Central memory CD8-positive, alpha-beta T cell (primary cell): ENCODE measurements at regions not wholly inside any gene's neighbourhood (a gene's known extent, or its start where the extent isn't known, plus 50 kb on each side); places are given as distances from the start of the nearest gene placed in this dataset.
"Not testable (repeated sequence)": the region's sequence is repeated elsewhere in the genome, so short reads cannot be mapped to it uniquely, and the experiment has no call there.

Experiments
- ATAC-seq: fragments of 150-1000 bp; cut with Tn5 transposase; replicated peaks from 2 replicates; pipeline ENCODE4 v1.10.0; 2022; ENCODE audit warnings: mild to moderate bottlenecking, moderate FRiP score, moderate number of reproducible peaks; ENCODE audit not compliant: poor library complexity, severe bottlenecking; ENCODE audit errors: extremely low read depth
- DNase-seq, 2 donors: peaks; one replicate each; pipeline ENCODE4 v3.0.0; 2021; ENCODE audit warnings: low spot score in 2 of 2
- H3K27ac Mint-ChIP-seq: one replicate; pipeline ENCODE4 v1.8.0; 2022; ENCODE audit warnings: low read depth, mild to moderate bottlenecking, moderate library complexity, mixed read lengths
- H3K27me3 Mint-ChIP-seq: one replicate; pipeline ENCODE4 v1.8.0; 2022; ENCODE audit warnings: mixed read lengths
- H3K36me3 Mint-ChIP-seq: one replicate; pipeline ENCODE4 v1.8.0; 2022; ENCODE audit warnings: mild to moderate bottlenecking, moderate library complexity, mixed read lengths; ENCODE audit not compliant: insufficient read depth
- H3K4me1 Mint-ChIP-seq: one replicate; pipeline ENCODE4 v1.8.0; 2022; ENCODE audit warnings: mixed read lengths
- H3K4me3 Mint-ChIP-seq: one replicate; pipeline ENCODE4 v1.8.0; 2022; ENCODE audit warnings: mild to moderate bottlenecking, moderate library complexity, mixed read lengths
- H3K9me3 Mint-ChIP-seq: one replicate; pipeline ENCODE4 v1.8.0; 2022; ENCODE audit warnings: mixed read lengths

- Mint-ChIP-seq H3K27ac (no peak overlapping the region), H3K4me1 (peaks cover 7% of the 10 kb centered on the region), H3K36me3 (no peaks in the 10 kb centered on the region), H3K4me3 (no peak overlapping the region), H3K9me3 (peaks cover 11% of the 10 kb centered on the region), H3K27me3 (no peaks in the 10 kb centered on the region)
- ATAC-seq (peak; percentile 14), DNase-seq (no peak)
Observed at GRCh38 chr2:111624411-111625156, 259.4 kb downstream of the ANAPC1 start.

GRCh38 chr2:111625157-111625537 is 258.8 kb downstream of the ANAPC1 start:
- not testable (repeated sequence) for H3K36me3 Mint-ChIP-seq, H3K4me1 Mint-ChIP-seq, H3K27me3 Mint-ChIP-seq, H3K4me3 Mint-ChIP-seq, DNase-seq, H3K27ac Mint-ChIP-seq, ATAC-seq
- peaks cover 11% of the 10 kb centered on the region for H3K9me3 Mint-ChIP-seq

DNA sequence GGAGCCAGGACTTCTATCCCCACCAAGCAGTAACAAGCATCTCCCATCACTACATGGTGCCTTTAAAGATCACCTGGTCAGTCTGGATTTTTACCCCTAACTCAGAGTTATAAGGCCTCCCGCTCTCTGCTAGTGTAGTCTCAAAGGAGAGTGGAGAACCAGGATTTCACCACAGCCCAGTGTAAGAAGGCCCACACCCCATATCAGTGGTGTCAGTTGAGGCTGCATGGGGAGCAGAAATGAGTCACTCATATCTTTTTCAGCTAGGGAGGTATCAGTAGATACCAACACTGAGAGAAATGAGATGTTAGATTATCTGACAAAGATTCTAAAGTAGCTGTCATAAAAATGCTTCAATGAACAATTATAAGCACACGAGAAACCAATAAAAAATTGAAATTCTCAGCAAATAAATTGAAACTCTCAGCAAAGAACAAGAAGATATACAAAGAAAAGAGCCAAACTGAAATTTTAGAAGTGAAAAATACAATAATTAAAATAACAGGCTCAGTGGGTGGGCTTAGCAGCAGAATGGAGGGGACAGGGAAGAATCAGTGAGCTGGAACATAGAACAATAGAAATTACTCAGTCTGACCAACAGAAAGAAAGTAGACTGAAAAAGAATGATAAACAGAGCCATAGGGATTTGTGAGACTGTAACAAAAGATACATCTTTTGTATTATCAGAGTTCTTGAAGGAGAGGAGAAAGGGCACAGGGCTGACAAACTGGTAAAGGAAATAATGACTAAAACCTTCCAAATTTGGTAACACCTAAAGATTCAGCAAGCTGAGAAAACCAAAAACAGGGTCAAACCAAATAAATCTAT is 257.7 kb downstream of the ANAPC1 start:
- Mint-ChIP-seq H3K4me1 (peaks cover 7% of the 10 kb centered on the region), H3K36me3 (no peaks in the 10 kb centered on the region), H3K4me3 (no peak overlapping the region), H3K27me3 (no peaks in the 10 kb centered on the region), H3K27ac (peak overlapping the region; percentile 90), H3K9me3 (peaks cover 11% of the 10 kb centered on the region)
- DNase-seq (no peak), ATAC-seq (no peak)

- Mint-ChIP-seq H3K4me3 (no peak overlapping the region), H3K27ac (peak overlapping the region; percentile 90), H3K27me3 (no peaks in the 10 kb centered on the region), H3K9me3 (peaks cover 11% of the 10 kb centered on the region), H3K4me1 (peaks cover 7% of the 10 kb centered on the region), H3K36me3 (no peaks in the 10 kb centered on the region)
- ATAC-seq = no peak
- no peak for DNase-seq
Observed at GRCh38 chr2:111626865-111627163, 257.2 kb downstream of the ANAPC1 start.

GRCh38 chr2:111627256-111627655 is 256.7 kb downstream of the ANAPC1 start:
- Mint-ChIP-seq H3K9me3 (peaks cover 11% of the 10 kb centered on the region), H3K27ac (no peak overlapping the region), H3K4me1 (peaks cover 7% of the 10 kb centered on the region), H3K36me3 (no peaks in the 10 kb centered on the region), H3K4me3 (no peak overlapping the region), H3K27me3 (no peaks in the 10 kb centered on the region)
- ATAC-seq = no peak
- no peak for DNase-seq

DNA sequence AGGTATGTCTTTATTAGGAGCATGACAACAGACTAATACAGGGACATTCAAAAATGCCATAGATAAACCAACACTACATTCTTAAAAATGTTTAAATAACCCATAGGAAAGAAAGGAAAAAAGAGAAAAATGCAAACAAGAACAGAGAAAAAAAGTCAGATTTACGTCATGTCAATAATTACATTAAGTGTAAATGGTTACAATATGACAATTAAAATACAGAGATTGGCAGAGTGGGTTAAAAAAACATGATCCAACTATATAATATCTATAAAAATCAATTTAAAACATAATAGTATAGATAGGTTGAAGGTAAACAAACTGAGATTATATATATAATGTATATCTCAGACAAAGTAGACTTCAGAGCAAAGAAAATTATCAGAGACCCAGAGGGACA is 255.8 kb downstream of the ANAPC1 start:
- ATAC-seq (no peak), DNase-seq (no peak)
- peaks cover 11% of the 10 kb centered on the region for H3K9me3 Mint-ChIP-seq
- no peak overlapping the region for H3K27ac Mint-ChIP-seq
- no peaks in the 10 kb centered on the region for H3K27me3 Mint-ChIP-seq
- no peak overlapping the region for H3K4me3 Mint-ChIP-seq
- H3K36me3 Mint-ChIP-seq = no peaks in the 10 kb centered on the region
- H3K4me1 Mint-ChIP-seq = peaks cover 16% of the 10 kb centered on the region

- Mint-ChIP-seq H3K36me3 (no peaks in the 10 kb centered on the region), H3K4me1 (peaks cover 24% of the 10 kb centered on the region), H3K27me3 (no peaks in the 10 kb centered on the region), H3K27ac (no peak overlapping the region), H3K9me3 (peaks cover 11% of the 10 kb centered on the region), H3K4me3 (no peak overlapping the region)
- no peak for DNase-seq
- no peak for ATAC-seq
Observed at GRCh38 chr2:111629983-111630382, 254.0 kb downstream of the ANAPC1 start.

DNA sequence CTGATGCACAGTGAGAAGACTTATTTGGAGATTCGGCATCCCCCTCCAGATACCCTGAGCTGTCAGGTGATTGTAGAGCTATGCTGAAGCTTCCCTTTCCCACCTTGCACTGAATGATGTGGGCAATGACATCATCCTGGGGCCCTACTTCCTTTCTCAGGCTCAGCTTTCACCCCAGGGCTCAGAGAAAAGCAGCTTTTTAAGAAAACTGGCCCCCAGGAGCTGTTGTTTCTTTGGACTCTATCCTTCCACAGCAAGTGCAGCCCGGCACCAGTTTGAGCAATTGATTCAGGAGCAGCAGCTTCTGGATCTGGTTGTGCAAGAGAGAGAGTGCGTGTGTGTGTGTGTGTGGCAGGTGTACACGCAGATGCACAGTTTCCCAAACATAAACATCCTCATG is 251.3 kb downstream of the ANAPC1 start:
- peak; percentile 49 for ATAC-seq
- Mint-ChIP-seq H3K27me3 (no peaks in the 10 kb centered on the region), H3K27ac (peak overlapping the region; percentile 69), H3K4me3 (no peak overlapping the region), H3K9me3 (peaks cover 6% of the 10 kb centered on the region), H3K4me1 (peaks cover 17% of the 10 kb centered on the region), H3K36me3 (no peaks in the 10 kb centered on the region)
- DNase-seq = no peak

GRCh38 chr2:111633189-111633588 is 250.8 kb downstream of the ANAPC1 start:
- H3K27ac Mint-ChIP-seq = peak overlapping the region; percentile 69

DNA sequence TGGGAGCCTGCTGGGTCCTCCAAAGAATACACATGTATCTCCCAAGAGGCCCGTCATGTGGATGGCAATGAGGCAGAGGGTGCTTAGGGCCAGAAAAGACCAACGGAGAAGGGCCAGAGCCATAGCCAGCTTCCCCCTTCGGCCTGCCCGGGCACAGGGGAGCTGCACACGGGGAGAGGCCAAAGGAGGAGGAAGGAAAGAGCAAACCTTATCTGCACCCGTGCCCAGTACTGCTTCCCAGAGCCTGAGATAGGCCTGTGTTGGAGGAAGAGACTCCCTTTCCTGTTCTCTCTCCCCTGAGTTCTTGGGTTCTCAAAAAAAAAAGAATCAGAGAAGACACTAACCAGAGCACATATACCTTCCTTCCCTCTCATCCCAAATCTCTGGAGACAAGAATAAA is 250.3 kb downstream of the ANAPC1 start:
- H3K9me3 Mint-ChIP-seq = no peaks in the 10 kb centered on the region
- H3K27me3 Mint-ChIP-seq = no peaks in the 10 kb centered on the region
- peak overlapping the region; percentile 69 for H3K27ac Mint-ChIP-seq
- no peaks in the 10 kb centered on the region for H3K36me3 Mint-ChIP-seq
- ATAC-seq (no peak), DNase-seq (no peak)
- no peak overlapping the region for H3K4me3 Mint-ChIP-seq
- peaks cover 17% of the 10 kb centered on the region for H3K4me1 Mint-ChIP-seq

More at GRCh38 chr2:111633189-111633588, 250.8 kb downstream of the ANAPC1 start:
- DNase-seq (no peak), ATAC-seq (no peak)
- H3K27me3 Mint-ChIP-seq = no peaks in the 10 kb centered on the region
- no peaks in the 10 kb centered on the region for H3K36me3 Mint-ChIP-seq
- peaks cover 2% of the 10 kb centered on the region for H3K9me3 Mint-ChIP-seq
- H3K4me1 Mint-ChIP-seq = peaks cover 17% of the 10 kb centered on the region
- H3K4me3 Mint-ChIP-seq = no peak overlapping the region

GRCh38 chr2:111634050-111634794 is 249.8 kb downstream of the ANAPC1 start:
- Mint-ChIP-seq H3K27ac (peak overlapping the region; percentile 69), H3K27me3 (no peaks in the 10 kb centered on the region), H3K9me3 (no peaks in the 10 kb centered on the region), H3K36me3 (no peaks in the 10 kb centered on the region), H3K4me1 (peaks cover 17% of the 10 kb centered on the region), H3K4me3 (no peak overlapping the region)
- ATAC-seq = peak; percentile 79
- peak in 1 of 2 donors; percentile 26 for DNase-seq

- ATAC-seq = no peak
- H3K27me3 Mint-ChIP-seq = no peaks in the 10 kb centered on the region
- no peaks in the 10 kb centered on the region for H3K9me3 Mint-ChIP-seq
- H3K27ac Mint-ChIP-seq = peak overlapping the region; percentile 69
- no peaks in the 10 kb centered on the region for H3K36me3 Mint-ChIP-seq
- no peak for DNase-seq
- no peak overlapping the region for H3K4me3 Mint-ChIP-seq
- H3K4me1 Mint-ChIP-seq = peaks cover 17% of the 10 kb centered on the region
Observed at GRCh38 chr2:111634995-111635538, 248.9 kb downstream of the ANAPC1 start.
